NCI-H2171 treated with DMSO at 0.1 percent for 48 hours (cell line): ENCODE measurements at regions not wholly inside any gene's neighbourhood (a gene's known extent, or its start where the extent isn't known, plus 50 kb on each side); places are given as distances from the start of the nearest gene placed in this dataset.
A peak's percentile ranks its signal among the peaks of the same experiment; 100 is the strongest.

ENCODE experiments used
- DNase-seq: peaks from one replicate; lab custom pipeline; 2025; lab: John Stamatoyannopoulos, UW

- DNase-seq = no peak
These were observed 311.9 kb upstream of the HDAC4 start for GRCh38 chr2:239712755-239713154.

- no peak for DNase-seq
These were observed 311.2 kb upstream of the HDAC4 start for GRCh38 chr2:239711911-239712570.

DNA sequence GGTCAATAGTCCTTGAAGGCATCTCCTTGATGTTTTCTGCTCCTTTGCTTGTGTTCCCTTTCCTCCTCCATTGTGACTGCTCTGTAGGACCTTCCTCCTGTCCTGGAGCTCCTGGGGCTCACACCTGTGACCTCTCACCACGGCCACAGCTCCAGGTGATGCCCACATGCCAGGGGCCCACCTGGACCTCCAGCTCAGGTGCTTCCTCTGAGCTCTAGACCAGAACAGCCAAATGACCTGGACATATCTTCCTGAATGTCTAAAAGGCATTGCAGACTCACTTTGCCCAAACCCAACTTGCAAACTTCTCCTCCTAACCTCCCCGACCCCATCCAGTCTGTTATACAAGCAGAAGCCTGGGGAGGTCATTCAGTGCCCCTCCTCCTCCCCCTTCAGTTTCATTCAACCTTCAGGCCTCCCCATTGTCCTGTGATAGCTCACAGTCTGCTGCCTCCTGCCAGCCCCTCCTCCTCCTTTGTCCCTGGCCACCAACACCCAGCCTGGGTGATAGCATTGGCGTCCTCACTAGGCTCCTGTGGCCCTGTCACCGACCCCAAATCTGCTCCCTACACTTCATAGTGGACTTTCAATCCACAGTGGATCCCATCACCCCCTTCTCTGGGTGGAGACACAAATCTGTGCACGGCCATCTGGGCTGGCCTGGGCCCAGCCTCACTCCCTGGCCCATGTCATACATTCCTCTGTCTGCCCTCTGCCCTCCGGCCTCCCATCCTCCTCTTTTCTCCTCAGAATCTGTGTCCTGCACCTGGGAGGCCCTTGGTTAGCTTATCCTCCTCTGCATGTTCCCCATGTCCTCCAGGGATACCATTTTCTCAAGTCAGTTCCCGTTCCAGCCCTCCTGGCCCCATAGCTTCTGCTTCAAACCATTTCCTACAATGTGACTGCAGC, 310.4 kb upstream of the HDAC4 start:
- DNase-seq = no peak

- no peak for DNase-seq
These were observed 305.5 kb upstream of the HDAC4 start for GRCh38 chr2:239706367-239706766.

DNA sequence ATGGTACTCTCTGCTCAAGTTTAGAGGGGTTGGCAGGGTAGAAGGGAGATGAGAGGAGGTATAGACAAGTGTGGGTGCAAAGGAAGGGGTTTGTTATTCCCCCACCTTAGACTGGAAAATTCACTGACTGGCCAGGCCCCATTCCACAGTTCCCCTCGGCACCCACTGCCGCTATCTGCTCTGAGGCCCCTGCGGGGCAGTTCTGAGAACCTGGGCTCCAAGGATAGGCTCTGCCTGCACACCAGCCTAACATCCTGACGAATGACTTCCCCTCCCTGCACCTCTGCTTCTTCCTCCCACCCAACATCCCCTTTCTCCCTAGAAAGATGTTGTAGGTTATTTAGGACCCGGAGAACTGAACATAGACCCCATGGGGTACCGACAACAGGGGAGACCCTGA, 303.9 kb upstream of the HDAC4 start:
- DNase-seq = no peak

- no peak for DNase-seq
These were observed 303.0 kb upstream of the HDAC4 start for GRCh38 chr2:239703834-239704233.

DNA sequence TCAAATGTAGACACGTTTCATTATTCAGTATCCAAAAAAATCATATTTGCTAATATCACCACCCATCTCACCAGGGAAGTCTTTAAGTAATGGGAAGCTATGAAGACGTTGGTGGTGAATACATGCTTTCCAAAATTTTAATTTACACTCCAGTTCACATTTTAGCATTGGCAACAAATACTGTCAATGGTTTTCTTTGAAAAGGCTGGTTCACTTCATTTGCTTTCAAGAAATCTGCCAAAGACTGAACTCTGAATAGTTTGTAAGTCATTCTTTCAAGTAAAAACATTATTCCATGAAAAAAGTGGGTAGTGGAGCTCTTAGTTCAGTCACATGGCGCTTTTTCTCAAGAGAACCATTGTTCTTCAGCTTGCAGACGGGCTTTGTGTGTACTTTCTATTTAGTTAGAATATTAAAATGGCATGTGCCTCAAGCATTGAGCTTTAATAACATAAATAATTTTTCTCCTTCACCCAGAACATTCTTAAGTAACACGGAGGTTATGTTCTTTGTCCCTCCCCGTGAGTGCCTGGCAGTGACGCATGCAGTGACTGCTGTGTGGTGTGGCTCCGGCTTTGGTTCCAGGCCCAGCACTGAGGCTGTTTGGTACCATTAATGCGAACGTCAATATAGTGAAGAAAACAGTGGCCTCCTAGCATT, 300.0 kb upstream of the HDAC4 start:
- no peak for DNase-seq

DNA sequence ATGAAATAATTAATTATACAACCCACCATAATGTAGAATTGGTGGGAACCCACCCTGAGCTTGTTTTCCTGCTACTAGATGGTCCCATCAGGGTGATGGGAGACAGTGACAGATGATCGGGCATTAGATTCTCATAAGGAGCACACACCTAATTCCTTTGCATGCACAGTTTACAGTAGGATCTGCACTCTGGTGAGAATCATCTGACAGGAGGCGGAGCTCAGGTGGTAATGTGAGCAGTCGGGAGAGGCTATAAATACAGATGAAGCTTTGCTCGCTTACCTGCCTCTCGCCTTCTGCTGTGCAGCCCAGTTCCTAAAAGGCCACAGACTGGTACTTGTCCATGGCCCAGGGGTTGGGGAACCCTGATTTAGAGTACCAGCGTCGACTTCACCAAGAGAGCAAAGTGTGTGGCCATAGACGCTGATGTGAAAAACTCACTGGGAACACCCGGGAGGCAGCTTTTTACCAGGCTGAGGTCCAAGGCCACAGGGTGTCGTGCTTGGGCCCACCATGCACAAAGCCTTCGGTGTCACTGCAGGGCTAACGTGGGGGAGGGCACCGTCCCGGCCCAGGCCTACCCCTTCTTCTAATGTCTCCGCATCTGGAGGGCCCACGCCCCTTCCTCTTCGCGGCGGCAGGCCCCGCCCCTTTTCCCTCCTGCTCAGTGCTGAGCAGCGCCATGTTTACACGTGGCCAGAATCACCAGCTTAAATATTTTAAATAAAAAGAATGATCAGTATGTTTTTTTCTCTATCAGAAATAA, 296.8 kb upstream of the HDAC4 start:
- DNase-seq = peak; percentile 36

- DNase-seq = no peak
These were observed 295.9 kb upstream of the HDAC4 start for GRCh38 chr2:239696559-239697207.

GRCh38 chr2:239695728-239696240, 295.0 kb upstream of the HDAC4 start:
- DNase-seq = no peak

- DNase-seq = no peak
These were observed 294.4 kb upstream of the HDAC4 start for GRCh38 chr2:239695106-239695727.

- no peak for DNase-seq
These were observed 293.7 kb upstream of the HDAC4 start for GRCh38 chr2:239694487-239694886.

GRCh38 chr2:239693761-239694415, 293.1 kb upstream of the HDAC4 start:
- DNase-seq = no peak

DNA sequence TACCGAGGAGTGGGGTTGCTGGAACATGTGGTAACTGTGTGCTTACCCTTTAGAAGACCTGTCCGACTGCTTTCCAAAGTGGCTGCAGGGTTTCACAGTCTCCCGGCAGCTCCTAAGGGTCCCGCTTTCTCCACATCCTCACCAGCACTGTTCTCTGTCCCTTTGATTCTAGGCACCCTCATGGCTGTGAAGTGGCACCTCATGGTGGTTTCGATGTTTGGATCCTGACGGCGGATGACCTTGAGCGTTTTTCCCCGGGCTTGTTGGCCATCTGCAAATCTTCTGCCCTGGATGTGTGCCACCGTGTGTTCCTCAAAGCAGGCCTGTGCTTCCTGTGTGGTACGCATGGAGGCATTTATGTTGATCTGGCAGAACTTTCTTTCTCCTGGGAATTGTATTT, 292.5 kb upstream of the HDAC4 start:
- DNase-seq = peak; percentile 1

DNA sequence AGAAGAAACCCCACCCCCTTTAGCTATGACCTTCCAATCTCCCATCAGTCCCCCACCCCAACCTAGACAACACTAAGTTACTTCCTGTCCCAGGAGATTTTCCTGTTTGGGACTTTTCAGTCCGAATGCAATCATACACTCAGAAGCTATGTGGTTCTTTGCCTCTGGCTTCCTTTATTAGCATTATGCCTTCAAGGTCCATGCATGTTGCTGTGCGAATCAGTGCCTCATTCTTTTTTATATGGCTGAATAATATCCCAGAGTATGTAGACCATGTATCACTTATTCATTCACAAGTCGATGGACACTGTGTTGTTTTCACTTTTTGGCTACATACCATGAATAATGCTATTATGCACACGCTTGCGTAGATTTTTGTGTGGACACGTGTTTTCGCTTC, 292.1 kb upstream of the HDAC4 start:
- no peak for DNase-seq

- DNase-seq = peak; percentile 86
These were observed 291.6 kb upstream of the HDAC4 start for GRCh38 chr2:239692362-239692851.

DNA sequence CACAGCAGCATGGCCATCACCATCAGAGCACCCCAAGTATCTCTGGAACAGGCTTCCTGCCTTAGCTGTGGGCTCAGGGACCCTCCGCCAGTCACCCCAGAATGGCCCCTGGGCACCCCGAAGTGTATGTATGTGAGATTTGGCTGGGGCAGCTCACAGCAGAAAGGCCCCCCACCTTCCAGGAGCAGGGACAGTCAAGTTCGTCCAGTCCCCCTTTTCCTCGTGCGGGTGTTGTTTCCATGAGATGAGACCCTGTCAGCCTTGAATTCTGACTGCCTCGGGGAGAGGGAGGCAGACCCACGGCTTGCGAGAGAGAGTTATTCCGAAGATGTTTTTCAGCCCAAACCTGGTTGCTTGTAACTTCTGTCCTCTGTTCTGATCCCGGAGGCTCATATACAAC, 290.9 kb upstream of the HDAC4 start:
- no peak for DNase-seq

DNA sequence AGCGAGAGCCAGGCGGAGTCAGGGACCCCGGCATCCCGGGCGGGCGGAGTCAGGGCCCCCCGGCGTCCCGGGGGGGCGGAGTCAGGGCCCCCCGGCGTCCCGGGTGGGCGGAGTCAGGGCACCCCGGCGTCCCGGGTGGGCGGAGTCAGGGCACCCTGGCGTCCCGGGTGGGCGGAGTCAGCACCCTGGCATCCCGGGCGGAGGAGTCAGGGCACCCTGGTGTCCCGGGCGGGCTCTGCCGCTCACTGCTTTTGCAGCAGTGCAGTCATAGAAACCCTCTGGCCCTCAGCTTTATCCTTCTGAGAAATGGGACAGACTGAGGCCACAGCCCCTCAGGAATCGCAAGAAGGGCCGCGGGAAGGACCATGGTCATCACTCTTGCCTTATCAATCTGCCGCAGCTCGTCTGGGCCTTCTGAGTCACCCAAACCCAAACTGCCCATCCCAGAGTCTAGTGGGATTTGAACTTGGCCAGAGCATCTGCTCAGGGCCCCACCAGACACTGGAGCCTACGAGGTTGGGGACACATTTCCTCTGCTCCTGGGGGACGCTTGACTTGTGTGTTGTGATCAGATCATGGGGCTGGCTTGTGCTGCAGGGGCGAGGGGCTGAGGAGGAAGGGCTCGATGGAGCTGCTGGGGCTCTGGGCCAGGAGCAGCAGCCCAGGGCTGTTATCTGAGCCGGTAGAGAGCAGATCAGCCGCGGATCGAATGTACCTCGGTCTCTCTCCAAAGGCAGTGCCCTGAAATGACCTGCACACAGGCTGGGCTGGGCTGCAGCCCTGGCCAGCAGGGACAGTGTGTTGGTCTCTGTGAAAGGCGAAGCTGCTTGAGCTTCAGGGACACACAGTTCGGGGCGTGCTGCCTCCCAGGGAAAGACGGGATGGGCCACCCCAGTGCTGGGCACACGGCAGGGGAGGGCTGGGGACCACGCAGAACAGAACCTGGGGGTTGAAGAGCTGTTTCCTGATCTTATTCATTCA, 290.1 kb upstream of the HDAC4 start:
- peak; percentile 39 for DNase-seq

GRCh38 chr2:239689985-239690384, 289.2 kb upstream of the HDAC4 start:
- no peak for DNase-seq
